Liver (tissue), 3 donors: ENCODE measurements at regions not wholly inside any gene's neighbourhood (a gene's known extent, or its start where the extent isn't known, plus 50 kb on each side); places are given as distances from the start of the nearest gene placed in this dataset.

ENCODE experiments used
- RAD21 ChIP-seq, 2 donors: IDR thresholded peaks; 2 replicates each; pipeline ENCODE4 v1.6.1; 2016; ENCODE audit warnings: antibody characterized with exemption in 2 of 2, mild to moderate bottlenecking in 2 of 2
- TF ChIP-seq, protein P1 (sequence below): fragments of 150-350 bp; IDR thresholded peaks from 2 replicates; pipeline ENCODE4 v1.5.1; 2017; ENCODE audit warnings: improper control_type of control experiment, low read depth, low read length; ENCODE audit not compliant: missing input control
- donor health status: healthy.
- donor health status: healthy.

DNA sequence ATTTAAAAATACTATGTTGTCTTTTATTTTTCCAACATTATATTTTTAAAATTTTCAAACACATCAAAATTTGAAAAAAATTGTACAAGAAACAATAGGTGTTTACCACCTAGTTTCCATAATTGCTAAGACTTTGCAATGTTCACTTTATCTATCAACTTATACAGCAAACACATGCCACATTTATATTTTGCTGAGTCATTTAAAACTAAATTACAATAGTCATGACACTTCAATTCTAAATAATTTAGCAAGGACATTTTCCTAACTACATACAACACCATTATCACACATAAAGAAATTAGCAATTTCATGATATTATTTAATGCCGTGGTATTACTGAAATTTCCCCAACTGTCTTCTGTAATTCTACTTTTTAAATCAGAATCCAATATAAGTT is 600.4 kb upstream of the CPXCR1 start:
- TF ChIP-seq, protein P1, sequence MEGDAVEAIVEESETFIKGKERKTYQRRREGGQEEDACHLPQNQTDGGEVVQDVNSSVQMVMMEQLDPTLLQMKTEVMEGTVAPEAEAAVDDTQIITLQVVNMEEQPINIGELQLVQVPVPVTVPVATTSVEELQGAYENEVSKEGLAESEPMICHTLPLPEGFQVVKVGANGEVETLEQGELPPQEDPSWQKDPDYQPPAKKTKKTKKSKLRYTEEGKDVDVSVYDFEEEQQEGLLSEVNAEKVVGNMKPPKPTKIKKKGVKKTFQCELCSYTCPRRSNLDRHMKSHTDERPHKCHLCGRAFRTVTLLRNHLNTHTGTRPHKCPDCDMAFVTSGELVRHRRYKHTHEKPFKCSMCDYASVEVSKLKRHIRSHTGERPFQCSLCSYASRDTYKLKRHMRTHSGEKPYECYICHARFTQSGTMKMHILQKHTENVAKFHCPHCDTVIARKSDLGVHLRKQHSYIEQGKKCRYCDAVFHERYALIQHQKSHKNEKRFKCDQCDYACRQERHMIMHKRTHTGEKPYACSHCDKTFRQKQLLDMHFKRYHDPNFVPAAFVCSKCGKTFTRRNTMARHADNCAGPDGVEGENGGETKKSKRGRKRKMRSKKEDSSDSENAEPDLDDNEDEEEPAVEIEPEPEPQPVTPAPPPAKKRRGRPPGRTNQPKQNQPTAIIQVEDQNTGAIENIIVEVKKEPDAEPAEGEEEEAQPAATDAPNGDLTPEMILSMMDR, result no peak
- no peak for TF ChIP-seq RAD21 (IDR thresholded peaks at IDR 0.05)
